ENCODE measurements at regions not wholly inside any gene's neighbourhood (a gene's known extent, or its start where the extent isn't known, plus 50 kb on each side); places are given as distances from the start of the nearest gene placed in this dataset.

- no peaks in the 10 kb centered on the region for H3K36me3 ChIP-seq (ENCODE audit: low read depth)
- no peak for TF ChIP-seq CTCF (conservative IDR thresholded peaks at IDR 0.05)
- TF ChIP-seq EZH2 (IDR thresholded peaks at IDR 0.05; ENCODE audit: low read depth): no peak
- BruUV-seq (replicated peaks): no TSS peak
- ChIA-PET CTCF (no interaction called here), POLR2A (ENCODE audit: unreplicated experiment) (no interaction called here)
- H3F3A ChIP-seq (ENCODE audit: insufficient read depth, low read depth): peaks cover 1% of the 10 kb centered on the region; the same call in 1 of the 2 replicates
- no peak overlapping the region for H3K27ac ChIP-seq
- intact Hi-C loops (cut with micrococcal nuclease; ENCODE audit: unreplicated experiment): no loop called here
- peaks cover 15% of the 10 kb centered on the region for H3K4me1 ChIP-seq (replicated peaks; ENCODE audit: insufficient read depth)
- H3K9me3 ChIP-seq (ENCODE audit: insufficient read depth, low read depth): peaks cover 12% of the 10 kb centered on the region; the same call in 1 of the 2 replicates
- no peak for DNase-seq
- H3K27me3 ChIP-seq (ENCODE audit: insufficient read depth, low read depth): no peaks in the 10 kb centered on the region
- no peak overlapping the region for H3K4me2 ChIP-seq
- H3K9me2 ChIP-seq (ENCODE audit: insufficient read depth): no peaks in the 10 kb centered on the region
- no peak overlapping the region for H2AFZ ChIP-seq
- no peaks in the 10 kb centered on the region for H3K79me2 ChIP-seq (ENCODE audit: low read depth)
- no peaks in the 10 kb centered on the region for H4K20me1 ChIP-seq (ENCODE audit: insufficient read depth)
- H3K4me3 ChIP-seq: no peak overlapping the region
Observed at GRCh38 chr14:71271166-71271945, 364.1 kb downstream of the PCNX1 start.

GRCh38 chr14:71273366-71273765 lies 366.1 kb downstream of the PCNX1 start:
- H3K9me3 ChIP-seq (ENCODE audit: insufficient read depth, low read depth): peaks cover 12% of the 10 kb centered on the region; the same call in 1 of the 2 replicates
- peaks cover 15% of the 10 kb centered on the region for H3K4me1 ChIP-seq (replicated peaks; ENCODE audit: insufficient read depth)
- H3K4me2 ChIP-seq: no peak overlapping the region
- no peak overlapping the region for H2AFZ ChIP-seq
- H3F3A ChIP-seq (ENCODE audit: insufficient read depth, low read depth): peaks cover 8% of the 10 kb centered on the region; the same call in 1 of the 2 replicates
- no peaks in the 10 kb centered on the region for H3K36me3 ChIP-seq (ENCODE audit: low read depth)
- no TSS peak for BruUV-seq (replicated peaks)
- H3K4me3 ChIP-seq: no peak overlapping the region
- no peak for DNase-seq
- intact Hi-C loops (cut with micrococcal nuclease; ENCODE audit: unreplicated experiment): no loop called here
- H3K27ac ChIP-seq: no peak overlapping the region
- no peaks in the 10 kb centered on the region for H4K20me1 ChIP-seq (ENCODE audit: insufficient read depth)
- ChIA-PET POLR2A (ENCODE audit: unreplicated experiment) (no interaction called here), CTCF (no interaction called here)
- no peaks in the 10 kb centered on the region for H3K79me2 ChIP-seq (ENCODE audit: low read depth)
- H3K27me3 ChIP-seq (ENCODE audit: insufficient read depth, low read depth): no peaks in the 10 kb centered on the region
- no peak for TF ChIP-seq CTCF (conservative IDR thresholded peaks at IDR 0.05)
- no peak for TF ChIP-seq EZH2 (IDR thresholded peaks at IDR 0.05; ENCODE audit: low read depth)
- no peaks in the 10 kb centered on the region for H3K9me2 ChIP-seq (ENCODE audit: insufficient read depth)

GRCh38 chr14:71284048-71284447 lies 376.8 kb downstream of the PCNX1 start:
- no peak for TF ChIP-seq EZH2 (IDR thresholded peaks at IDR 0.05; ENCODE audit: low read depth)
- no peak for TF ChIP-seq CTCF (conservative IDR thresholded peaks at IDR 0.05)
- CTCF ChIA-PET: no interaction called here
- no peak overlapping the region for H3K27ac ChIP-seq

More at GRCh38 chr14:71284048-71284447, 376.8 kb downstream of the PCNX1 start:
- intact Hi-C loops (cut with micrococcal nuclease; ENCODE audit: unreplicated experiment): no loop called here
- no peaks in the 10 kb centered on the region for H3K27me3 ChIP-seq (ENCODE audit: insufficient read depth, low read depth)
- peaks cover 15% of the 10 kb centered on the region for H3F3A ChIP-seq (ENCODE audit: insufficient read depth, low read depth)
- H4K20me1 ChIP-seq (ENCODE audit: insufficient read depth): no peaks in the 10 kb centered on the region
- H3K9me3 ChIP-seq (ENCODE audit: insufficient read depth, low read depth): 0 out of 2 replicates have a peak, but pooled peaks cover 10% of the 10 kb centered on the region
- H3K36me3 ChIP-seq (ENCODE audit: low read depth): no peaks in the 10 kb centered on the region
- no peaks in the 10 kb centered on the region for H3K9me2 ChIP-seq (ENCODE audit: insufficient read depth)
- DNase-seq: no peak
- H3K4me2 ChIP-seq: no peak overlapping the region
- no peak overlapping the region for H2AFZ ChIP-seq
- POLR2A ChIA-PET (ENCODE audit: unreplicated experiment): no interaction called here
- H3K4me1 ChIP-seq (replicated peaks; ENCODE audit: insufficient read depth): peaks cover 46% of the 10 kb centered on the region
- H3K79me2 ChIP-seq (ENCODE audit: low read depth): no peaks in the 10 kb centered on the region
- BruUV-seq (replicated peaks): no TSS peak
- H3K4me3 ChIP-seq: no peak overlapping the region

Data from PC-9 (cell line).